HCT116 (cell line): ENCODE measurements at regions not wholly inside any gene's neighbourhood (a gene's known extent, or its start where the extent isn't known, plus 50 kb on each side); places are given as distances from the start of the nearest gene placed in this dataset.

ENCODE experiments used
- ATAC-seq: fragments of 200-7000 bp; cut with Tn5 transposase; 2 replicates; pipeline ENCODE4 v1.9.1; 2020; ENCODE audit warnings: mild to moderate bottlenecking, moderate library complexity
- BruUV-seq: library from RNA; stranded (reverse); fragments of 400-500 nt; replicated peaks from 2 replicates; lab custom pipeline; 2021; lab: Mats Ljungman, UMichigan
- CTCF ChIA-PET: fragments of 300-600 bp; sonication (Branson Sonifier 250); formaldehyde crosslinking; loops from one replicate; lab custom pipeline; 2021; ENCODE audit warnings: antibody characterized with exemption; lab: Charles Lee
- POLR2A ChIA-PET: fragments of 300-600, 350-600 bp; sonication (Branson Sonifier 250); formaldehyde crosslinking; loops from one replicate; lab custom pipeline; 2021; ENCODE audit warnings: antibody characterized with exemption; lab: Charles Lee
- RAD21 ChIA-PET, 2 experiments: fragments of 300-600 bp; sonication (Branson Sonifier 250); formaldehyde crosslinking; loops; one replicate each; lab custom pipeline; 2023; ENCODE audit warnings: low total read pairs in 2 of 2; ENCODE audit not compliant: uncharacterized antibody in 2 of 2, unreplicated experiment in 2 of 2, low non-redundant PET in 1 of 2; lab: Charles Lee
- DNase-seq: peaks from one replicate; pipeline ENCODE4 v3.0.0-alpha.2; 2010; ENCODE audit warnings: low read depth, low spot score
- H2AFZ ChIP-seq: fragments of 200-600 bp; shearing (Covaris generic), sonication (generic); 2 replicates; pipeline ENCODE4 v1.6.1; 2017; ENCODE audit warnings: low read depth, mixed run types, mixed read lengths, antibody characterized with exemption, low read length; ENCODE audit not compliant: poor library complexity, severe bottlenecking
- H3K27ac ChIP-seq: 2 replicates; pipeline ENCODE4 v1.5.1; 2012; ENCODE audit warnings: low read depth, low read length
- H3K27me3 ChIP-seq: fragments of 200-600 bp; sonication (generic); 2 replicates; pipeline ENCODE4 v1.6.1; 2016; ENCODE audit warnings: mixed run types, low read length, mixed read lengths; ENCODE audit not compliant: insufficient read depth
- H3K36me3 ChIP-seq, 2 experiments: fragments of 200-500 bp in 1 of 2; fragments of 200-600 bp in 1 of 2; sonication (Bioruptor generic) in 1 of 2; sonication (generic) in 1 of 2; 2 replicates each; pipeline versions ENCODE4 v1.5.1 to v1.6.1; 2014 to 2016; ENCODE audit warnings: low read length in 2 of 2, inconsistent platforms in 1 of 2, mixed read lengths in 1 of 2, mixed run types in 1 of 2; ENCODE audit not compliant: insufficient read depth in 2 of 2, control insufficient read depth in 1 of 2
- H3K4me1 ChIP-seq, 2 experiments: fragments of 200-600 bp in 1 of 2; sonication (generic) in 1 of 2; 2 replicates each; pipeline versions ENCODE4 v1.5.1 to v1.6.1; 2012 to 2017; ENCODE audit warnings: low read length in 2 of 2, inconsistent platforms in 1 of 2, mild to moderate bottlenecking in 1 of 2, mixed read lengths in 1 of 2, mixed run types in 1 of 2, moderate library complexity in 1 of 2; ENCODE audit not compliant: insufficient read depth in 2 of 2, control insufficient read depth in 1 of 2
- H3K4me2 ChIP-seq: fragments of 200-600 bp; sonication (generic); 2 replicates; pipeline ENCODE4 v1.6.1; 2017; ENCODE audit warnings: mixed run types, low read length, mixed read lengths
- H3K4me3 ChIP-seq, 2 experiments: fragments of 200-600 bp in 1 of 2; sonication (generic) in 1 of 2; replicated peaks in 1 of 2; 2 replicates each; pipeline ENCODE4 v1.5.1; 2011 to 2016; ENCODE audit warnings: low read length in 2 of 2, control low read depth in 1 of 2, low read depth in 1 of 2, mild to moderate bottlenecking in 1 of 2, mixed read lengths in 1 of 2, mixed run types in 1 of 2
- H3K79me2 ChIP-seq: fragments of 200-600 bp; sonication (generic); 2 replicates; pipeline ENCODE4 v1.6.1; 2017; ENCODE audit warnings: mild to moderate bottlenecking, mixed run types, low read length, moderate library complexity, mixed read lengths; ENCODE audit not compliant: insufficient read depth
- H3K9ac ChIP-seq: fragments of 200-600 bp; sonication (generic); 2 replicates; pipeline ENCODE4 v1.6.1; 2016; ENCODE audit warnings: low read length, mixed read lengths
- H3K9me2 ChIP-seq: fragments of 200-600 bp; sonication (generic), shearing (Covaris generic); 2 replicates; pipeline ENCODE4 v1.6.1; 2017; ENCODE audit warnings: mixed run types, mild to moderate bottlenecking, moderate library complexity; ENCODE audit not compliant: insufficient read depth
- H3K9me3 ChIP-seq, 2 experiments: fragments of 200-500 bp in 1 of 2; fragments of 200-600 bp in 1 of 2; sonication (Bioruptor generic) in 1 of 2; sonication (generic) in 1 of 2; 2 replicates each; pipeline ENCODE4 v1.6.1; 2014 to 2017; ENCODE audit warnings: low read length in 2 of 2, mixed read lengths in 2 of 2, inconsistent platforms in 1 of 2, low read depth in 1 of 2, mild to moderate bottlenecking in 1 of 2, mixed run types in 1 of 2, moderate library complexity in 1 of 2; ENCODE audit not compliant: control insufficient read depth in 1 of 2, insufficient read depth in 1 of 2
- H4K20me1 ChIP-seq: fragments of 200-600 bp; sonication (generic), shearing (Covaris generic); 2 replicates; pipeline ENCODE4 v1.6.1; 2017; ENCODE audit warnings: mixed run types, mild to moderate bottlenecking, moderate library complexity; ENCODE audit not compliant: insufficient read depth
- CBX3 ChIP-seq: IDR thresholded peaks from 2 replicates; pipeline ENCODE4 v1.6.1; 2012; ENCODE audit warnings: low read depth
- CTCF ChIP-seq, 3 experiments: fragments of 200-600 bp in 1 of 3; sonication (generic) in 1 of 3; IDR thresholded peaks in 2 of 3; conservative IDR thresholded peaks in 1 of 3; 2 replicates each; pipeline ENCODE4 v1.5.1; 2012 to 2017; ENCODE audit warnings: low read depth in 2 of 3, low read length in 2 of 3, antibody characterized with exemption in 1 of 3, borderline replicate concordance in 1 of 3, control low read depth in 1 of 3, mild to moderate bottlenecking in 1 of 3, mixed read lengths in 1 of 3, mixed run types in 1 of 3, moderate library complexity in 1 of 3; ENCODE audit not compliant: insufficient read depth in 1 of 3
- EZH2 ChIP-seq: fragments of 200-600 bp; sonication (generic); IDR thresholded peaks from 2 replicates; pipeline ENCODE4 v1.6.1; 2017; ENCODE audit warnings: antibody characterized with exemption, mixed run types
- FOSL1 ChIP-seq: IDR thresholded peaks from 2 replicates; pipeline ENCODE4 v1.6.1; 2012; ENCODE audit warnings: low read depth
- JUND ChIP-seq: IDR thresholded peaks from 2 replicates; pipeline ENCODE4 v1.6.1; 2012
- POLR2A ChIP-seq: IDR thresholded peaks from 2 replicates; pipeline ENCODE4 v1.7.0; 2011; ENCODE audit warnings: borderline replicate concordance; ENCODE audit not compliant: insufficient read depth, insufficient read length; ENCODE audit errors: extremely low read depth
- RAD21 ChIP-seq: IDR thresholded peaks from 2 replicates; pipeline ENCODE4 v1.6.1; 2012; ENCODE audit warnings: low read depth, mild to moderate bottlenecking
- REST ChIP-seq: IDR thresholded peaks from 2 replicates; pipeline ENCODE4 v1.6.1; 2012; ENCODE audit warnings: low read depth
- SIN3A ChIP-seq: IDR thresholded peaks from 2 replicates; pipeline ENCODE4 v1.6.1; 2012; ENCODE audit warnings: low read depth
- SRF ChIP-seq: IDR thresholded peaks from 2 replicates; pipeline ENCODE4 v1.6.1; 2012; ENCODE audit warnings: low read depth
- TCF7L2 ChIP-seq: IDR thresholded peaks from 2 replicates; pipeline ENCODE4 v1.7.0; 2011; ENCODE audit warnings: borderline replicate concordance, inconsistent platforms; ENCODE audit not compliant: insufficient read depth, insufficient read length; ENCODE audit errors: extremely low read depth
- ZFX ChIP-seq: fragments of 450-650 bp; IDR thresholded peaks from 2 replicates; pipeline ENCODE4 v1.6.1; 2017
- intact Hi-C: fragments of 100-400 bp; cut with micrococcal nuclease; formaldehyde crosslinking; loops from 2 replicates; pipeline ENCODE4 v1.10.0; 2022
- TF ChIP-seq, protein P1 (sequence below): IDR thresholded peaks from 2 replicates; pipeline ENCODE4 v1.6.1; 2012
- TF ChIP-seq, protein P2 (sequence below): IDR thresholded peaks from 2 replicates; pipeline ENCODE4 v1.6.1; 2011; ENCODE audit warnings: mild to moderate bottlenecking, low read length, moderate library complexity; ENCODE audit not compliant: insufficient replicate concordance; ENCODE audit errors: extremely low read depth
- TF ChIP-seq, protein P3 (sequence below): IDR thresholded peaks from 2 replicates; pipeline ENCODE4 v1.6.1; 2012

DNA sequence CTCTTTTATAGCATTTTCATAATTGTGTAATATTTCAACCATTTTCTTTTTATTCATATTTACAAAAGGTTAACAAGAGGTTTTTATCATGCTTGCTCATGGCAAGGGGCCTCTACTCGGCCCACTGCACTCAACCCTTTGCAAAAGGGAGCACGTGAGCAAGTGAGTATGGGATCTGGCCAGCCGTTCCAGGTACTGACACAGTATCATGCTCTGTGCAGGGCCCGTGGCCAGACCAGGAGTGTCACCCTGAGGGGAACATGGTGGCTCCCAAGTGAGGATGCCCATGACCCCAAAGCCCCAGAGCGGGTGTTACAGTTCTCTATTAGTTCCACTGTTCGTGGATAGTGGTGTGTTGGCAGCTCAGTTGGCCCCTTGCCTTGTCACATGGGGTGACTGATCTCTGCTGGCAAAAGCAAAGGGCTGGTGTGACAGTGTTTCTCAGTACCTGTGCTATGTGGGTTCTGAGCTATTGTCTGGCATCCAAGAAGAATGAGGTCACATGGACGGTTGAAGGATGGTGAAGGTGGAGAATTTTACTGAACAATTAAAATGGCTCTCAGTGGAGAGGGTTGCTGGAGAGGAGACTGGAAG lies 777.2 kb upstream of the ADAMTS5 start:
- intact Hi-C loops = no loop called here
- H3K27me3 ChIP-seq = no peaks in the 10 kb centered on the region
- no peaks in the 10 kb centered on the region for H3K79me2 ChIP-seq
- H3K36me3 ChIP-seq = no peaks in the 10 kb centered on the region
- H3K9me3 ChIP-seq = peaks cover 9 to 18% of the 10 kb centered on the region in 2 experiments; a peak in 2 of 4 replicates
- no peak overlapping the region for H3K9ac ChIP-seq
- ChIA-PET CTCF (no interaction called here), POLR2A (no interaction called here), RAD21 (no interaction called here)
- no peaks in the 10 kb centered on the region for H4K20me1 ChIP-seq
- no peak overlapping the region for H2AFZ ChIP-seq
- no peak for DNase-seq
- no peak for ATAC-seq
- no peak overlapping the region for H3K4me3 ChIP-seq
- H3K4me2 ChIP-seq = no peak overlapping the region
- no peak for TF ChIP-seq ZFX
- TF ChIP-seq CBX3 = no peak
- no peak for TF ChIP-seq FOSL1
- no peak for TF ChIP-seq POLR2A
- no peak for TF ChIP-seq RAD21
- no peak for TF ChIP-seq TCF7L2
- no peak for TF ChIP-seq SIN3A
- no peak for TF ChIP-seq CTCF (IDR thresholded peaks at IDR 0.05 in 2 of 3, conservative IDR thresholded peaks at IDR 0.05 in 1 of 3; ENCODE audit: borderline replicate concordance in 1 of 3, insufficient read depth in 1 of 3, low read depth in 2 of 3, low read length in 2 of 3)
- no peak for TF ChIP-seq JUND
- TF ChIP-seq, protein P1, sequence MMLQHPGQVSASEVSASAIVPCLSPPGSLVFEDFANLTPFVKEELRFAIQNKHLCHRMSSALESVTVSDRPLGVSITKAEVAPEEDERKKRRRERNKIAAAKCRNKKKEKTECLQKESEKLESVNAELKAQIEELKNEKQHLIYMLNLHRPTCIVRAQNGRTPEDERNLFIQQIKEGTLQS = no peak
- TF ChIP-seq, protein P2, sequence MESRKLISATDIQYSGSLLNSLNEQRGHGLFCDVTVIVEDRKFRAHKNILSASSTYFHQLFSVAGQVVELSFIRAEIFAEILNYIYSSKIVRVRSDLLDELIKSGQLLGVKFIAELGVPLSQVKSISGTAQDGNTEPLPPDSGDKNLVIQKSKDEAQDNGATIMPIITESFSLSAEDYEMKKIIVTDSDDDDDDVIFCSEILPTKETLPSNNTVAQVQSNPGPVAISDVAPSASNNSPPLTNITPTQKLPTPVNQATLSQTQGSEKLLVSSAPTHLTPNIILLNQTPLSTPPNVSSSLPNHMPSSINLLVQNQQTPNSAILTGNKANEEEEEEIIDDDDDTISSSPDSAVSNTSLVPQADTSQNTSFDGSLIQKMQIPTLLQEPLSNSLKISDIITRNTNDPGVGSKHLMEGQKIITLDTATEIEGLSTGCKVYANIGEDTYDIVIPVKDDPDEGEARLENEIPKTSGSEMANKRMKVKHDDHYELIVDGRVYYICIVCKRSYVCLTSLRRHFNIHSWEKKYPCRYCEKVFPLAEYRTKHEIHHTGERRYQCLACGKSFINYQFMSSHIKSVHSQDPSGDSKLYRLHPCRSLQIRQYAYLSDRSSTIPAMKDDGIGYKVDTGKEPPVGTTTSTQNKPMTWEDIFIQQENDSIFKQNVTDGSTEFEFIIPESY = no peak
- TF ChIP-seq SRF = no peak
- TF ChIP-seq, protein P3, sequence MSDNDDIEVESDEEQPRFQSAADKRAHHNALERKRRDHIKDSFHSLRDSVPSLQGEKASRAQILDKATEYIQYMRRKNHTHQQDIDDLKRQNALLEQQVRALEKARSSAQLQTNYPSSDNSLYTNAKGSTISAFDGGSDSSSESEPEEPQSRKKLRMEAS = no peak
- TF ChIP-seq EZH2 = no peak
- TF ChIP-seq REST = no peak
- H3K4me1 ChIP-seq = no peaks in the 10 kb centered on the region
- no peak overlapping the region for H3K27ac ChIP-seq
- no TSS peak for BruUV-seq
- H3K9me2 ChIP-seq = no peaks in the 10 kb centered on the region
